NCI-H2196 (cell line): ENCODE measurements at regions not wholly inside any gene's neighbourhood (a gene's known extent, or its start where the extent isn't known, plus 50 kb on each side); places are given as distances from the start of the nearest gene placed in this dataset.
"Not testable (repeated sequence)": the region's sequence is repeated elsewhere in the genome, so short reads cannot be mapped to it uniquely, and the experiment has no call there.

Experiments used
- DNase-seq: peaks from one replicate; lab custom pipeline; 2025; ENCODE audit not compliant: unreplicated experiment; lab: John Stamatoyannopoulos, UW

DNA sequence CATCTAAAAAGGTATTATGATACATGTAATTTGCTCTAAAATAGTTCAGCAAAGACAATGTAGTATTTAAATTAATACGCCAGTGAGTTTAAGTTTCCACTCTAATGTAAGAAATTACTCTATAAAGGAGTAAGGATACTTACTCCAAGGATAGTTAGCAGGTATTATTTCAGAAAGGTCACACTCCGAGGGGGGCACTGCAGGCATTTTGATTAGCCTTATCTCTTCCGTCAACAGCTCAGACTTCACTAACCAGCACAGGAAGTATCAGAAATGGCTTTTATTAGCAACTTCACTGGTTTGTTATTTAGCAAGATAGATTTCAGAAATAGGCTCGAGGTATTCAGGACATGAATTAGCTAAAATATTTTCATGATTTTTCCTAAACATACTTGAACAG is 127.0 kb downstream of the COX18 start:
- DNase-seq = no peak

DNA sequence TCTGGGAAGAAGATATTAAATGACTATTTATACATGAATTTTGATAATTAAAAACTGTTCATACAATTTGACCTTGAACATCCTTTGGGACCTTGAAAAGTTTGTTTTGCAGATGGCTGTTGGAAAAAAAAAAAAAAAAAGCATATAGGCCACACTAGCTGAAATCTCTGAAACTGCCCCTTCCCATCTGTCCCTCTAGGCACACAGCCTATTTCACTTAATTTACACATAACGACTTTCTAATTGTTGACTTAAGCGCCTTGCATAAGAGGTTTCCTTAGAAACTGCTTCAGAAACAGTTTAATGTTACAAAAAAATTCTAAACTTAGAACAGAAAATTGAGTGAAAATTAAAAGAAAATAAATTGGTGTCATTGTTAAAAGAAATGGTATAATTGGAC is 131.0 kb downstream of the COX18 start:
- no peak for DNase-seq

DNA sequence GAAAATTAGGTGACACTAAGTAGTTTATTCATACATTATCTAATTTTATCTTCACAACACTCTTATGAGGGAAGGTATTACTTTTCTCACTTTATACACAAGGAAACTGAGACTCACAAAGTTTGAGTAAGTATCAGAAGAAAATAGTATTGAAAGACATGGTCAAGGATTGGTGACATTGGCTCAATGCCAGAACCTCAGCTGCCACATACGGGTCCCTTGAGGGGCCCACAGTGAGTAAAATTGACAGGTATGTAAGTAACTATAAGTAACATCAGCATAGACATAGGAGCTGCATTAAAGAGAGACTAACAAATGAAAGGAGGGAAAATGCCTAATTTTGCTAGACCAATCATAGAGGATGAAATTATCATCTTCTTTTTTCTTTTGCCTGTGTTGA is 134.1 kb downstream of the COX18 start:
- no peak for DNase-seq

DNA sequence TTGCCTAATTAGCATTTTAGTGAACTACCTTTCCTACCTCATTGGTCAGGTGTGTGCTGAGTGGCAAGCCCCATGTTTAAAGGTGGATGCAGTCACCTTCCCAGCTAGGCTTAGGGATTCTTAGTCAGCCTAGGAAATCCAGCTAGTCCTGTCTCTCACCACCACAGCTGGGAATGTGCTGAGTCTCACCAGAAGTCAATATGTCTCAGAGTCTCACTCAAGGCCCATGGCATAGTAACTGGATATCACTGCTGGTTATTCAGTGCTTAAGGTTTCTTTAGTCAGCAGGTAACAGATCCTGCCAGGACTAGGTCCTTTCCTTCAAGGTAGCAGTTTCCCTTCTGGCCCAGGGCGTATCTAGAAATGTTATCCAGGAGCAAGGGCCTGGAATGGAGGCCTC is 136.5 kb downstream of the COX18 start:
- no peak for DNase-seq

DNA sequence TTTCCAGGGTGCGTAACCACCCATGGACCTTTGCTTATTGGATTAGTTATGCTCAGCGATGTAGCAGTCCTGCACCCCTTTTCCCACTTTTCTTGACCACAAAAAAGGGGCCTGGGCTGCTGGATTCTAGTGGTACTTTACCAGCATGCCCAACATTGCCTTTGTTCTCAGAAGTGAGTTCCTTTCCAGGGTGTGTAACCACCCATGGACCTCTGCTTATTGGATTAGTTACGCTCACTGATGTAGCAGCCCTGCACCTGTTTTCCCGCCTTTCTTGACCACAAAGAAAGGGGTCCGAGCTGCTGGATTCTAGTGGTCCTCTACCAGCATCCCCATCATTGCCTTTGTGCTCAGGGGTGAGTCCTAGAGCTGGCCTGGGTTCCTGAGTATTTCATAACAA is 138.2 kb downstream of the COX18 start:
- no peak for DNase-seq

DNA sequence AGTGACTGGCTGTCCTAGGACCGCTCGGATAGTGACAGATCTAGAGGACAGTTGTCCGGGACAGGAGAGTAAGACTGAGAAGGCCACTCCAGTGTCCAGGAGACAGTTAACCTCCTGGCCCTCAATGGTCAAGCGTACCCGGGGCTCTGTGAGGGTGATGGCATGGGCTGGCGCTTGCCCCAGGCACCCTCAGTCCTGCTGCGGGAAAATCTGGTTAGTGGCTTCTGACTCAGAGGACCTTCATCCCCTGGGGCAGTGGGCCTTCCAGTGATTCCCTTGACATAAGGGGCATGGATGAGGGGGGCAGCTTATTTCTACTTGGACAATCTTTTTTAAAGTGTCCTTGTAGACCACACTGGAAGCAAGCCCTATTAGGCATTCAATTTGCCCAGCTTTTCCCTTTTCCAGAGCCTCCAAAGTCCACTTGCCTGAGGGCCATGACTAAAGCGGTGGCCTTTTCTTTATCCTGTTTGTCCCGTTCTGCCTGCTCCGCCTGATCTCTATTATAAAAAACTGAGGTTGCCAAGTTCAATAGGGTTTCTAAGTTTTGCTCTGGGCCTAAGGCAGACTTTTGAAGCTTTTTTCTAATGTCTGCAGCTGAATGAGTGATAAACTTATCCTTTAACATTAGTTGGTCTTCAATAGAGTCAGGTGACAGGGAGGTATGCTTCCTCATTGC is 139.8 kb downstream of the COX18 start:
- DNase-seq = not testable (repeated sequence)

DNA sequence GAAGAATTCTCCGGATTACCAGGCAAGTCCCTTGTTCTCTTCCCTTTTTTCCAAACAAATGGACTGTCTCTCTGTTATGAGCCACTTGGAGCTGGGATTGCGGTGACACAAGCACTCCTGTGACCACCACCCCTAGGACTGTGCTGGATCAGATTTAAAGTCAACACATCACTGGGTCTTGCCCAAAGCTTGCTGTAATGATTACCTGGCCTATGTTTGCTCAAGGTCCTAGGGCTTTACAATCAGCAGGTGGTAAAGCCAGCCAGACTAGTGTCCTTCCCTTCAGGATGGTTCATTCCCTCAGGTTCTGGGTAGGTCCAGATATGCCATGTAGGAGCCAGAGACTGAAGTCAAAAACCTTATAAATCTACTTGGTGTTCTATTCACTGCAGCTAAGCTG is 144.7 kb downstream of the COX18 start:
- no peak for DNase-seq

DNA sequence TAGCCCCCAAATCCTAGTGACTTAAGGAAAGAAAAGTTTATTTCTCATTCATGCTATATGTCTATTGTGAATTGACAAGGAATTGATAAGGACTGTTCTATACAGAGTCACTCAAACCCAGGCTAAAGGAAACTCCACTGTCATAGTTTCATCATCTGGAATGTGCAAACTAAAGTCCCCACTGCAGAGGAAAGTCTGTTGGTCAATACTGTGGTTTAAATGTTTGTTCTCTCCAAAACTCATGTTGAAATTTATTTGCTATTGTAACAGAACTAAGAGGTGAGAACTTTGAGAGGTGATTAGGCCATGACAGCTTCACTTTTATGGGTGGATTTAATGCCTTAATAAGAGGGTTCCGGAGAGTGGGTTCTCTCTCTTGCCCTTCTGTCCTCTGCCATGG is 149.6 kb downstream of the COX18 start:
- DNase-seq = no peak

DNA sequence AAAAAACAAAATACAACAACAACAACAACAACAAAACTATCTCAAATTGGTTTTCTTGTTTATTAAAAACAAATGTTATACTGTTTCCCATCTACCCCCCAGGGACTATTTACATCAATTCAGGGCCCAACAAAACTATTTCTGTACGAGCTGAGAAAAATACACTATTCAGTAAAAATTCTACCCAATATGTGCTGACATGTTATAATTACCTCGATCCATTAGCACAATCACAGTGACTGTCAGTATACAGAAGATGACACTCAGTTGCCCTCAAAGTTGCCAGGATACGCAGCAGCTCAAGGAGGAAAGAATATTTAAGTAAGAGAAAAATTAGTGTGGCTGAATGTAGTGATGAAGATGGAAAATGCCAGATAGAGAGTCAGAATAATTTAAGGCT is 150.1 kb downstream of the COX18 start:
- DNase-seq = no peak

DNA sequence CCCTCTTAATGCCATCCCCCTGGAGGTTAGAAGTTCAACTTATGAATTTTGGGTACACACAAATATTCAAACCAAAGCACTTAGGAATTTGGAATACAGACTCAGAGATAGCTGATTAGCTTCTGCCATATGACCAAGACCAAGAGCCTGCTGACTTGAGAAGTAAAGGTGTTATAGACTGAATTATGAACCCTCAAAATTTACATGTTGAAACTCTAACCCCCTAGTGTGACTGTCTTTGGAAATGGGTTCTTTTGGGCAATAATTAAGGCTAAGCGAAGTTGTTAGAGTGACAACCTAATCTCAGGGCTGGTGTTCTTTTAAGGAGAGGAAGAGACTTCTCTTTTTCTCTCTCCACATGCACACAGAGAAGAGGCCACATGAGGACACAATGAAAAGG is 151.2 kb downstream of the COX18 start:
- DNase-seq = no peak

DNA sequence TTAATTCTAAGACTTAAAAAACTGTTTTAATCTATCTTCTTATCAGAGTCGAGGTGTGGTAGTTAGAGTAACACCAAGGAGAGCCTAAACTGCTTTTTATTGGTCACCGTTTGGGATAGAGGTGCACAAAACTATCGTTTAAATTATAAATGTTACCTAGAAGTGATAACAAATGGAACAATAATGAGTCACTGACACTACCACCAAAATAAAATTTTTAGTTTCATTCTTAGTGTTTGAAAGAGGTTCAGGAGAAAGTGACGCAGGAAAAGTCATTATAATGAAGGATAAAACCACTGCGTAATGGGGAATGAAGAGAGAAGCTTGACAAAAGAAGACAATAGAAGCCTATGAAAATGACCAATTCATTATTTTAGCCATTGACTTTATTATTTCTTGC is 158.2 kb downstream of the COX18 start:
- no peak for DNase-seq

DNA sequence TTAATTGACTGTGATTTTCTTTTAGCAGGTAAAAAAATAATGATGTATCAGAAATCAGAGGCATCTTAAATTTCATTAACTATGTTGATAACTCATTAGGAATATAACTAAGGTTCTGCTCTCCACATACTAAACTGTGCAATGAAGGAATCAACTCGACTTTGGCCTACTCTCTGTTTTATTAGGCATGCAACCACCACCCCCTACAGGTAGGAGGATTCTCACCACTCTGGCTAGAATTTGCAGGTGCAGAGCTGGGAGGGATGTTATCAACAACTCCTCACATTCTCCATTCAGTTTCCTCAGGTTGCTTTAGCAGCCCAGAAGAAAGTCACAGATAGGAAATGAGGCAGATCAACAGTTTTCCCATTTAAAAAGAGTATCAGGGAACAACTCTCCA is 160.1 kb downstream of the COX18 start:
- DNase-seq = no peak

DNA sequence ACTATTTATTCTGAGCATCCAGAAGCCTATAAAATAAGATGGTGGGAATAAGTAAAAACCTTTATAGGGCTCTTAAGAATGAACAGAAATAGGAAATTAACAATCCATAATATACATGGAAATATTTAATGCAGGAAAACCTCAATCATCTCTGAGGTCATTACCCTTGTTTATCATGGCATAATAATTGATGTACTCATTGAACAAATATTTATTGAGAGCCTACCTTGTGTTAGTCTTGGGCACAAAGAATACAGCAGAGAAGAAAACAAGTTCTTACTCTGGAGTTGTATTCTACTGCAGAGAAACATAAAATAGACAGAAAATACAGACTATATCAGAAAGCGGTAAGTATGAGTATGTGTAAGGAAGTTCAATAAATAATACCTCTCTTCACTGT is 167.2 kb downstream of the COX18 start:
- no peak for DNase-seq

DNA sequence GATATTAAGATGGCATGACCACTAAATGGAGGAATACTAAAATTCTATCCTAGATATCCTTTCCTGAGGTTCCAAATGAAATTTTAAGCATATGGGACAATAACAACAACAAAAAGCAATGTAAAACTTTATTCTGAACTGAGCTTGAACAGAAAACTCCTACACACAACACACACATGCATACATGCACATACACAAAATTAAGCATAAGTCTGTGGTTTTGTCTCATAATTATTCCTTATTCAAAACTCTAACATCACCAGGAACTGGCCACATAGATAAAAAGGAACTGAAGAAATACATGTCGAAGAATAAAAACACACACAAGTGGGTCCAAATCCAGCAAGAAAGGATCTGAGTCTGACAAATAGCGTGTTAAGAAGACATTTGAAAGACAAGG is 168.0 kb downstream of the COX18 start:
- no peak for DNase-seq

DNA sequence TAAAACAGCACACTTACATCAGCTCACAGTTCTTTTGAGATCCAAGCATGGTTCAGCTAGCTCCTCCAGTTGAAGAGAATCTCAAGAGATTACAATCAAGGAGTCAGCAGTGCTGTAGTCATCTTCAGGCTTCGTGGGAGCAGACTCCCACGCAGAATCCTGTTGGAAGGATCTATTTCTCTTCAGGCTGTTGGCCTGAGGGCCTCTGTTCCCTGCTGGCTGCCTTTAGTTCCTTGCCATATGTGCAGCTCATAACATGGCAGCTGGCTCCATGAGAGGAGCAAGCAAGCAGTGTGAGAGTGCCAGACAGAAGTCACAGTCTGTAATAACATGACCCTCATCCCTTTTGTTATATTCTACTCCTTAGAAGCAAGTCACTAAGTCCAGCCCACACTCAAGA is 168.6 kb downstream of the COX18 start:
- no peak for DNase-seq

DNA sequence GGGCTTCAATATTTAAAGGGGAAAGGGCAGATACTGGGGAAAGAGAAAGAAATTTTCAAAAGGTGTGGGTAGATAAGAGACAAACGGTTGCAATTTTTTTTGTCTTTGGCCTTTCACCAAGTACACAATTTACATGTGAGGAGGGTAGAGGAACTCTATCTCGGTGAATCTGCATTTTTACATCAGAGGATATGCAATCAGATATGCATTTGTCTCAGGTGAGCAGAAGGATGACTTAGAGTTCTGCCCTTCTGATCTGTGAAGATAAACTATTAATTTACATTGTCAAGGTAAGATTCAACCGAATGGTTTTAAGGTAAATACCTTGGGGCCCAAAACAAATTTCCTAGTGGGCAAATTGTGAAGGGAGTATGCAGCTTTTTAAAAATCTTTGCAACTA is 169.9 kb downstream of the COX18 start:
- DNase-seq = no peak

DNA sequence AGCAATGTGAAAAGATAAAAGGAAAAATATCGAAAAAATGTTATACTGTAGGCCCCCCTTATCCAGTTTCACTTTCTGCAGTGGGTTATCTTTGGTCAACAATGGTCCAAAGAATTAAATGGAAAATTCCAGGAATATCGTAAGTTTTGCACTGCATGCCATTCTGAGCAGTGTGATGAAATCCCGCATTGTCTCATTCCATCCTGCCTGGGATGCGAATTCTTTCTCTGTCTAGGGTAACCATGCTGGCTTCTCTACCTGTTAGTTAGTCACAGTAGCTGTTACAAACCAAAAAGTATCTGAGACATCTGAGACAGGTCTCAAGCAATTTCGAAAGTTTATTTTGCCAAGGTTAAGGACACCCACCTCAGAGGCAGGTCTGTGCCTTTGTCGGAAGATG is 170.3 kb downstream of the COX18 start:
- DNase-seq = no peak

DNA sequence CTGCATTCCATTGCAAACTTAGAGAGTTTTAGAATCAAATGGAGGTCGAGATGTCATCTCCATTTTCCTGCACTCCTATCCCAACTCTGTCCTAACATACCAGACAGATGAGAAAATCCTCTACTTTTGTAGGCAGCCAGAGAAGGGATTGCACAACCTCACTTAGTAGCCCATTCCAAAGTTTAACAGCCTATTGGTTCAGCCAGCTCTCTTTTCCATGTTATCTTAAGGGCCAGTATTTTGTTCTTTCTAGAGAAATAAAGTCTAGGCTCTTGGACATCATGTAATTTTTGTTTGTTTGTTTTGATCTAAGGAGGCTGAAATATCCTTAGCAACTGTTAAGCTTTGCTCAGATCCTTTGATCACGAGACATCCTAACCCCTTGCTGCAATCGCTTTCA is 173.0 kb downstream of the COX18 start:
- no peak for DNase-seq

DNA sequence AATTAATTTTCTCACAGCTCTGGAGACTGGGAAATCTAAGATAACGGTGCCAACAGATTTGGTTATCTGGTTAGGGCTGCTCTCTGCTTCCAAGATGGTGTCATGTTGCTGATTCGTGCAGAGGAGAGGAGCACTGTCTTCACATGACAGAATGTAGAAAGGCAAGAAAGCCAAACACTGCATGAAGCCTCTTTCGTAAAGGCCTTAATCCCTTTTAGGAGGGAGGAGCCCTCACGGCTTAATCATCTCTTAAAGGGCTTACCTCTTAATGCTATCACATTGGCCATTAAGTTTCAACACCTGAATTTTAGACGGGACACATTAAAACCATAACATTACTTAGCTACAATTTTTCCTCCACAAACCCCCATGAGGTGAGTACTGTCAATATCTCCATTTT is 174.1 kb downstream of the COX18 start:
- DNase-seq = no peak

DNA sequence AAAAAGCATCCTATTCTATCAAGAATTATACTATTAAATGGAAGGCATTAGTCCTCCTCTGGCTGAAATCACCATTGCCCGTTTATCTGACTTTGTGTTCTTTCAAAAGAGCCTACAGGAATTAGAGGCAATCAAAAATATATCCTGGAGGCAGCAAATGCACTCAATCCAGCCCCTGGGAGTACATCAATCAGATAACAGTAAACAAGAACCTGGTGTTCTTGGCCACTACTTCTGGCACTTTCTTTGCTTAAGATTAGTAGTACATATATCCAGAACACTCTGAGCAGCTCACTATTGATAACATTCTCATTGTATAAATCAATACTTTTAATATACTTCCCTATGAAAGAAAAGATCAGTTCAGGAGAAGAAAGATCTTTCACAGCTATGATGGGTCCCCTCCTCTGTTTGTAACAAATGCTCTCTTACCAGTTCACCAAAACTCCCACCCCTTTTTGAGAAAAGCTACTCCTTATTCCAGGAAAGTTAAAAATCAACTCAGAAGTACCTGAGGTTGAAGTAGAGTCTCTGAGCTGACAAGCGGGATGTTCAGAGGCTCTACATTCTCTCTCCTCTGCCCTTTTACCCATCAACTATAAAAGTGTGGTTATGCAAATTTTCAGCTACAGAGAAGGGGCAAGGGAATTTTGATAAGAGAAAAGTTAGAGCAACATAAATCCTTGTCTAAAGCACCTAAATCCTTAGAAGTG is 176.0 kb downstream of the COX18 start:
- DNase-seq = no peak

DNA sequence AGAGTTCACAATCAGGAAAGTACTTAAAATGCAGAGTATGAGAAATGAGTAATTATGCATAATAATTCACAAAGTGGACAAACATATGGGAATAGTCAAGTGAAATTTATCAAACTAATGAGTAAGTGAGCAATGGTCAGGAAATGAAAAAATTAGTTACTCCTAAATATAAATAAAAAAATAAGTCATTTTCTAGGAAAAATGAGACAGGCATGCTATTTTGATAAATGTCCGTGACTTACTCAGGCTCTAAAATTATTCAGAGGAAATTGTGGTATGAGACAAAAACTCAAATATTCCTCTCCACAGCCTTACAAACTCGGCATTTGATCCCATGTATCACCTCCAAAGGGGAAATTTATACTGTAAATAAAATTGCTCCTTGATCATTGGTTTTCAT is 181.2 kb downstream of the COX18 start:
- DNase-seq = no peak

DNA sequence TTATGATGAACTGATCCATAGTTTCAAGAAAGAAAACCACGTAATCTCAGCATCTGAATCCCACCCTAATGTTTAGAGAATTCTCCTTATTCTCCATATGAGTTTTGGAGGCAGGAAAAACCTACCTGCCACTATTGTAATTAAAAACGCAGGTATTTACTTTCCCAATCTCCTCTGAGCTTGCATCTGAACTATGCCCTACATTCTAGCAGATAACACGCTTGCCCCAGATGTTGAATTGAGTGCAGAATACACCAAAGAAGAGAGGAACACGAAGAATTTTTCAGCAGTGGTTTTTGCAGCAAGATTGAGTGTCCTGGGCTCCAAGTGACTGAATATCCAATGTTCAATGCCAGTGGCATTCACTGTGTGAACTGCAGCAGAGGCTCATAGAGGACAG is 182.4 kb downstream of the COX18 start:
- no peak for DNase-seq

DNA sequence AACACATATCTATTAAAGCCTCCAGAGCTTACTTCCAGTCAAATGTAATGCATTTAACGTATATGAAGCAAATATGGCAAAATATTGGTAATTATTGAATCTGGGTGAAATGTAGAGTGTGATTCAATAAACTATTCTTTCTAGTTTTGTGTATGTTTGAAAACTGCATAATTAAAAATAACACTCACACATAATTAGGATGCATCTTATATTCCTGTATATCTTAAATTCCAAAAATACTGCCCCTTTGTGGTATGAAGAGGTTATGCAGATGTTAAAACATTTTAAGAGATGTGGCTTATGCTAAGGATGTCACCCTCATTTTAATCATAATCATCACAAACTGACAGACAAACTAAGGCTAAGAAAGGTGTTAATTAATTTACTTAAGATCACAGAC is 182.9 kb downstream of the COX18 start:
- no peak for DNase-seq
